T-cell (primary cell): ENCODE measurements at regions not wholly inside any gene's neighbourhood (a gene's known extent, or its start where the extent isn't known, plus 50 kb on each side); places are given as distances from the start of the nearest gene placed in this dataset.

ENCODE experiments used
- ATAC-seq, 4 experiments: fragments of 200-7000 bp in 3 of 4; fragments of 150-1000 bp in 1 of 4; cut with Tn5 transposase; replicated peaks in 1 of 4; 1 replicate in 3 of 4; 2 replicates in 1 of 4; pipeline ENCODE4 v1.10.0; 2021; ENCODE audit warnings: moderate library complexity in 3 of 4, mild to moderate bottlenecking in 2 of 4, moderate number of reproducible peaks in 1 of 4
- CTCF ChIA-PET, 2 donors: fragments of 300-600 bp; sonication (Branson Sonifier 250); formaldehyde crosslinking; loops; one replicate each; lab custom pipeline; 2022; ENCODE audit warnings: antibody characterized with exemption in 2 of 2; lab: Charles Lee
- POLR2A ChIA-PET, 2 donors: fragments of 300-600 bp; sonication (Branson Sonifier 250); formaldehyde crosslinking; loops; one replicate each; lab custom pipeline; 2022; ENCODE audit warnings: antibody characterized with exemption in 2 of 2; lab: Charles Lee
- DNase-seq, 35 experiments: peaks; one replicate each; pipeline versions ENCODE4 v3.0.0 to v3.0.0-alpha.2; 2013 to 2023
- H3K27ac ChIP-seq: one replicate; pipeline ENCODE4 v1.5.1; 2013; ENCODE audit warnings: low read length
- H3K27me3 ChIP-seq, 2 experiments: replicated peaks in 1 of 2; 1 replicate in 1 of 2; 2 replicates in 1 of 2; pipeline versions ENCODE4 v1.6.1 to v1.7.0; 2013; ENCODE audit warnings: low read length in 1 of 2, mixed read lengths in 1 of 2; ENCODE audit not compliant: control insufficient read depth in 2 of 2, insufficient read depth in 2 of 2; ENCODE audit errors: extremely low read depth in 1 of 2
- H3K36me3 ChIP-seq, 2 donors: 1 replicate in 1 of 2; 2 replicates in 1 of 2; pipeline versions ENCODE4 v1.6.1 to v1.7.0; 2013; ENCODE audit warnings: low read length in 1 of 2; ENCODE audit not compliant: control insufficient read depth in 2 of 2, insufficient read depth in 1 of 2; ENCODE audit errors: extremely low read depth in 1 of 2
- H3K4me1 ChIP-seq, 2 experiments: 1 replicate in 1 of 2; 2 replicates in 1 of 2; pipeline versions ENCODE4 v1.6.1 to v1.7.0; 2013; ENCODE audit warnings: low read length in 2 of 2, mixed read lengths in 1 of 2; ENCODE audit not compliant: insufficient read depth in 2 of 2, control insufficient read depth in 1 of 2; ENCODE audit errors: extremely low read depth in 1 of 2
- H3K4me3 ChIP-seq, 2 donors: 1 replicate in 1 of 2; 2 replicates in 1 of 2; pipeline versions ENCODE4 v1.5.1 to v1.7.0; 2013; ENCODE audit warnings: mild to moderate bottlenecking in 2 of 2, low read length in 1 of 2, moderate library complexity in 1 of 2; ENCODE audit not compliant: control insufficient read depth in 1 of 2; ENCODE audit errors: extremely low read depth in 1 of 2
- H3K9me3 ChIP-seq: 2 replicates; pipeline ENCODE4 v1.7.0; 2013
- H3K27ac Mint-ChIP-seq, 2 donors: one replicate each; pipeline ENCODE4 v1.8.0; 2020 to 2021; ENCODE audit warnings: mild to moderate bottlenecking in 2 of 2, mixed read lengths in 2 of 2
- H3K27me3 Mint-ChIP-seq, 2 donors: one replicate each; pipeline ENCODE4 v1.8.0; 2021 to 2022; ENCODE audit warnings: mixed read lengths in 2 of 2
- H3K36me3 Mint-ChIP-seq: one replicate; pipeline ENCODE4 v1.8.0; 2021; ENCODE audit warnings: mixed read lengths
- H3K4me1 Mint-ChIP-seq, 3 donors: one replicate each; pipeline ENCODE4 v1.8.0; 2020 to 2022; ENCODE audit warnings: mixed read lengths in 3 of 3, mild to moderate bottlenecking in 1 of 3
- H3K4me3 Mint-ChIP-seq, 3 donors: one replicate each; pipeline ENCODE4 v1.8.0; 2020 to 2022; ENCODE audit warnings: mild to moderate bottlenecking in 3 of 3, mixed read lengths in 3 of 3, moderate library complexity in 3 of 3
- H3K9me3 Mint-ChIP-seq, 3 donors: one replicate each; pipeline ENCODE4 v1.8.0; 2020 to 2022; ENCODE audit warnings: mixed read lengths in 3 of 3
- WGBS: methylation state at CpG from one replicate; pipeline ENCODE4 v1.1.5; 2013; ENCODE audit warnings: missing lambda C conversion rate; ENCODE audit not compliant: insufficient coverage; 5-methylcytosine and 5-hydroxymethylcytosine counted together

DNA sequence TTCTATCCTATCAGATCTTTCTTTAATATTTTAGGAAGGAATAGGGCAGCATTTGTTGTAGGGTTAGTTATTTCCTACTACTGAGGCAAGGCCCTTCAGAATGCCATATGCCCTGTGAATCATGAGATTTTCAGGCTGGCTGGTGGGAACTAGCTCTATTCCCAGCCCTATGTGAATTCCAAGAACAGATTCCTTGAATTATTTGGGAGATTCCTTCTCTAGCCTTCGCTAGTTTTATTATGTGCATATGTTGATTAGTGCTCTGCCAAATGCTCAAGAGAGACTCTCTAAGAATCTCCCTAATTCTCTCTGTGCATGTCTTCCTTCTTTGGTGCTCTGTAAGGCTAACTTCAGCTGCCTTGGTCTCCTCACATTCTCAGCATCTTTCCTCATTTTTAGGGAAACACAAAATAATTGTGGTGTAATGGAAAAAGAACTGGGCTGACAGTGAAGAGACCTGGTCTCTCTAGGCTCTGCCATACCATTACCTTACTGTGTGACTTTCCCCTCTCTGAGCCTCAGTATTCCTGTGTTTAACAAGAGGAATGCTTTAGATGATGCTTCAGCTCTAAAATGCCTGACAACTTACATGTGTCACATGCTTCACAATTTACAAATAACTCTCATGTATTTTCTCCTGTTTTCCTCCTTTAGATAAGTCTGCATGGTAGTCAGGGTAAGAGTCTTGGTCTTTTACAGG lies 79.7 kb downstream of the VMA21 start:
- DNase-seq (no peak), ATAC-seq (no peak)
- no CpG with 5 or more reads among the region's 1 CpG for WGBS
- H3K4me3 ChIP-seq, result no peak overlapping the region
- no peaks in the 10 kb centered on the region for H3K4me1 Mint-ChIP-seq
- H3K9me3 Mint-ChIP-seq, result no peaks in the 10 kb centered on the region
- CTCF ChIA-PET, result no interaction called here
- no peaks in the 10 kb centered on the region for H3K36me3 ChIP-seq
- POLR2A ChIA-PET, result no interaction called here
- H3K36me3 Mint-ChIP-seq, result no peaks in the 10 kb centered on the region
- H3K27ac ChIP-seq, result no peak overlapping the region
- H3K27ac Mint-ChIP-seq, result no peak overlapping the region
- H3K4me1 ChIP-seq, result no peaks in the 10 kb centered on the region
- no peaks in the 10 kb centered on the region for H3K27me3 ChIP-seq
- no peak overlapping the region for H3K4me3 Mint-ChIP-seq
- peaks cover 3 to 34% of the 10 kb centered on the region in 2 donors for H3K27me3 Mint-ChIP-seq
- no peaks in the 10 kb centered on the region for H3K9me3 ChIP-seq

DNA sequence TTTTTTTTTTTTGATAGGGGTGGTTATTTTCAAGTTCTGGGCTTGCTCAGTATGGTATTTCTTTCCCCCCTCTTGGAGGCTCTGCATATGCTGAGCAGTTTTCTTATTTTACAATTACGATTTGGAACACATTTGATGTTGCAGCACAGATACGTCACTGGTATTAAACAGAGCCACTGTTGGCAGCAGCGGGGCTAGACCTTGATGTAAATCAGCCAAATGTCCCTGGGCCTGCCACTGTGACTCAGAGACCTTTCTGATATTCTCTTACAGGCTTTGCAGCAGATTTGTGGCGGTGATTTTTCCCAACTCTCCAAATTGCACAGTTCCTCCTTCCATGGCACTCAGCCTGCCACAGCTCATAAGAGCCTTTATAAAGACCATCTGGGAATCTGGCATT lies 81.1 kb downstream of the VMA21 start:
- H3K4me3 ChIP-seq, result no peak overlapping the region
- no peak overlapping the region for H3K27ac ChIP-seq
- no peaks in the 10 kb centered on the region for H3K27me3 ChIP-seq
- H3K36me3 ChIP-seq, result no peaks in the 10 kb centered on the region
- Mint-ChIP-seq H3K27ac (no peak overlapping the region), H3K4me3 (no peak overlapping the region), H3K9me3 (no peaks in the 10 kb centered on the region), H3K4me1 (no peaks in the 10 kb centered on the region), H3K27me3 (peaks cover 3 to 34% of the 10 kb centered on the region in 2 donors), H3K36me3 (no peaks in the 10 kb centered on the region)
- ChIA-PET CTCF (no interaction called here), POLR2A (no interaction called here)
- ATAC-seq (no peak), DNase-seq (no peak)
- H3K4me1 ChIP-seq, result no peaks in the 10 kb centered on the region
- WGBS, result 75% methylated on average over 3 of the region's 4 CpGs
- no peaks in the 10 kb centered on the region for H3K9me3 ChIP-seq

DNA sequence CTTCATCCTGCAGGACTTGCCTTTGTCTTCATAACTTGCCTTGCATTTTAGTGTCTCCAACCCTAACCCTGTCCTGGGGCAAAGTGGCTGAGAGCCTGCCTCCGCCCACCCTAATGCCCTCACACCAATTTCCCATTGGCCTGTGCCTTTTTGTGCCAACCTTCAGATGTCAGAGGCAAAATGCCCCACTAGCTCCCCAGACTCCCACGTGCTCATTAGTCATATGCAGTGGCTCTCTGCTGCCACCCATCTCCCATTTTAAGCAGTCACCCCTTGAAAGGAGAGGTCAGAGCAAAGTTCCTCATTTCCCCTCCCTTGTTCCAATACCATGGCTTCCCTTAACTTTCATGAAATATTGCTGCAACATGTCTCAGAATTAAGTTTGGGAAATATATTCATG lies 74.8 kb upstream of the PASD1 start:
- peak in 11 of 35 experiments; percentile 0 to 37 (median 4) for DNase-seq
- no peaks in the 10 kb centered on the region for H3K4me1 Mint-ChIP-seq
- Histone ChIP-seq H3K27ac (no peak overlapping the region), H3K36me3 (no peaks in the 10 kb centered on the region), H3K4me1 (no peaks in the 10 kb centered on the region), H3K4me3 (no peak overlapping the region), H3K27me3 (no peaks in the 10 kb centered on the region), H3K9me3 (no peaks in the 10 kb centered on the region)
- no peak overlapping the region for H3K27ac Mint-ChIP-seq
- H3K27me3 Mint-ChIP-seq, result peaks cover 0 to 13% of the 10 kb centered on the region in 2 donors
- H3K36me3 Mint-ChIP-seq, result no peaks in the 10 kb centered on the region
- H3K4me3 Mint-ChIP-seq, result no peak overlapping the region
- no peak for ATAC-seq
- 83% methylated on average over 1 of the region's 2 CpGs for WGBS
- ChIA-PET POLR2A (no interaction called here), CTCF (no interaction called here)
- H3K9me3 Mint-ChIP-seq, result no peaks in the 10 kb centered on the region

DNA sequence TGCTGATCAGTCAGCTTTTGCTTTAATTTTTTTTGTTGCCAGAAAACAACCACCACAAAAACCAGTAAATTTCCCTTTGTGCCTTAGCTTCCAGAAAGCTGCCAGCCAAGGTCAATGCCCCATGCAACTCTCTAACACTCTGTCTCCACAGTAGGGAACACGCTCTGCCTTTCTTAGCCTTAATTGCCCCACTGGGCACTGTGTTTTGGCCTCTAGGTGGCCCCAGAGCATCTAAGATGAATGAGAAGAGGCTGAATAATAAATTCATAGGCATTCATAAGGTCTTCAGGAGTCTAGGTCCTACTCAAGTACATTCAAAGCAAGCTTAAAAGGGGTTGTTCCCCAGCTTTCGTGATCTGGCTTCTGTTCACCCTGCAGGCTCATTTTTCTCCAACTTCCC lies 57.7 kb upstream of the PASD1 start:
- no peaks in the 10 kb centered on the region for H3K36me3 Mint-ChIP-seq
- H3K27ac Mint-ChIP-seq, result no peak overlapping the region
- Histone ChIP-seq H3K27me3 (no peaks in the 10 kb centered on the region), H3K4me3 (no peak overlapping the region), H3K27ac (no peak overlapping the region), H3K4me1 (no peaks in the 10 kb centered on the region), H3K36me3 (no peaks in the 10 kb centered on the region), H3K9me3 (no peaks in the 10 kb centered on the region)
- DNase-seq, result no peak
- POLR2A ChIA-PET, result no interaction called here
- H3K4me1 Mint-ChIP-seq, result no peaks in the 10 kb centered on the region
- CTCF ChIA-PET, result no interaction called here
- ATAC-seq, result no peak
- H3K27me3 Mint-ChIP-seq, result peaks cover 17 to 47% of the 10 kb centered on the region in 2 donors
- H3K9me3 Mint-ChIP-seq, result no peaks in the 10 kb centered on the region
- no CpG with 5 or more reads among the region's 2 CpGs for WGBS
- H3K4me3 Mint-ChIP-seq, result no peak overlapping the region

DNA sequence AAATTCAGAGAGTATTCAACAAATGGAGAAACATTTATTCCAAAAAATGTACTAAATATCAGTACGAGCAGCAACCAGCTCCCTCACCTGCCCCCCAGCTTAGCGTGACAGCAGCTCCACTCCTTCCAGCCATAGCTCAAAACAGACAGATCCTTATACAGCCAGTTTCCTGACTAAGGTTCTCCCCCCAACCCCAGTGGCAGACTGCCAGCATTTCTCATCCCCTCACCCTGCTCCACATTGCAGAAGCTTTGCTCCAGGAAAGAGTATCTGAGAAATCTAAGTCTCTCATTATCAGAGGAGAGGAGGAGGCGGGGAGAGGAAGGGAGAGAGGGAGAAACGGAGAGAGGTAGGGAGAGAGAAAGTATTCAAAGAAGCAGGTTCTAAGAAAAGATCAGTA lies 53.3 kb upstream of the PASD1 start:
- ATAC-seq, result no peak
- DNase-seq, result no peak
- H3K4me1 Mint-ChIP-seq, result no peaks in the 10 kb centered on the region
- no peaks in the 10 kb centered on the region for H3K4me1 ChIP-seq
- no peak overlapping the region for H3K27ac Mint-ChIP-seq
- POLR2A ChIA-PET, result no interaction called here
- CTCF ChIA-PET, result no interaction called here
- H3K36me3 Mint-ChIP-seq, result no peaks in the 10 kb centered on the region
- no CpG with 5 or more reads among the region's 4 CpGs for WGBS
- H3K9me3 ChIP-seq, result no peaks in the 10 kb centered on the region
- no peaks in the 10 kb centered on the region for H3K9me3 Mint-ChIP-seq
- no peaks in the 10 kb centered on the region for H3K36me3 ChIP-seq
- H3K27me3 Mint-ChIP-seq, result peaks cover 16 to 42% of the 10 kb centered on the region in 2 donors
- no peak overlapping the region for H3K4me3 Mint-ChIP-seq
- no peak overlapping the region for H3K4me3 ChIP-seq
- H3K27ac ChIP-seq, result no peak overlapping the region
- peaks cover 0 to under 1% of the 10 kb centered on the region in 2 experiments for H3K27me3 ChIP-seq

DNA sequence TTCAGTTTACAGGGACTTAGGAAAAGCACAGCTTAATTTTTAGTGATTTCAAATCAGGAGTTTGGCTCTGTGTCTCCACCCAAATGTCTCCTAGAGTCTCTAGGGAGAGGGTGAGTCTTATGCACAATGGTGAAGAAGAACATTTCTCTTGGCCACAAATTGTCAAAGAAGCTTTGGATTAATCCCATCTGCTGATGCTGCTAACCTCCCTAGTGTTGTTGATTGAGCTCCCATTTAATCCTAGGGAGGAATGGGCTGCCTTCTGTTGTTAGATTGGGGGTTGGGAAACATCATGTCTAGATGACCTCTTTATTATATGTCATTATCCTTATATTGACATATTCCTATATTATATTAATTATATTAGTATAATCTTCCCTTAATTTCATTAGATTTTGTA lies 50.0 kb upstream of the PASD1 start:
- H3K27ac Mint-ChIP-seq, result no peak overlapping the region
- no peak overlapping the region for H3K4me3 Mint-ChIP-seq
- no peaks in the 10 kb centered on the region for H3K4me1 Mint-ChIP-seq
- ChIA-PET CTCF (no interaction called here), POLR2A (no interaction called here)
- Histone ChIP-seq H3K36me3 (no peaks in the 10 kb centered on the region), H3K9me3 (no peaks in the 10 kb centered on the region), H3K27ac (no peak overlapping the region), H3K4me3 (no peak overlapping the region), H3K4me1 (no peaks in the 10 kb centered on the region), H3K27me3 (peaks cover 0 to 5% of the 10 kb centered on the region in 2 experiments)
- ATAC-seq (no peak), DNase-seq (no peak)
- no peaks in the 10 kb centered on the region for H3K36me3 Mint-ChIP-seq
- H3K9me3 Mint-ChIP-seq, result no peaks in the 10 kb centered on the region
- H3K27me3 Mint-ChIP-seq, result peaks cover 22 to 45% of the 10 kb centered on the region in 2 donors
